Large intestine (tissue), 3 donors: ENCODE measurements at regions not wholly inside any gene's neighbourhood (a gene's known extent, or its start where the extent isn't known, plus 50 kb on each side); places are given as distances from the start of the nearest gene placed in this dataset.

ENCODE experiments used
- DNase-seq, 2 donors: peaks; one replicate each; pipeline versions ENCODE4 v3.0.0 to v3.0.0-alpha.2; 2013
- H3K27ac ChIP-seq: one replicate; pipeline ENCODE4 v1.5.1; 2013; ENCODE audit warnings: low read length
- H3K27me3 ChIP-seq: 2 replicates; pipeline ENCODE4 v1.6.1; 2013; ENCODE audit warnings: low read length; ENCODE audit not compliant: control insufficient read depth, insufficient read depth
- H3K36me3 ChIP-seq: 2 replicates; pipeline ENCODE4 v1.6.1; 2013; ENCODE audit warnings: low read length; ENCODE audit not compliant: control insufficient read depth, insufficient read depth
- H3K4me1 ChIP-seq: one replicate; pipeline ENCODE4 v1.6.1; 2013; ENCODE audit warnings: low read length; ENCODE audit not compliant: control insufficient read depth, insufficient read depth
- H3K4me3 ChIP-seq: one replicate; pipeline ENCODE4 v1.5.1; 2013; ENCODE audit warnings: low read length
- H3K9me3 ChIP-seq: one replicate; pipeline ENCODE4 v1.6.1; 2013; ENCODE audit warnings: mild to moderate bottlenecking, low read depth, low read length, moderate library complexity; ENCODE audit not compliant: control insufficient read depth
- WGBS: methylation state at CpG from one replicate; pipeline ENCODE4 v1.1.5; 2013; ENCODE audit warnings: low lambda C conversion rate; ENCODE audit not compliant: insufficient coverage; 5-methylcytosine and 5-hydroxymethylcytosine counted together

- H3K4me1 ChIP-seq = no peaks in the 10 kb centered on the region
- WGBS = 20% methylated on average over 1 of the region's 10 CpGs
- no peaks in the 10 kb centered on the region for H3K27me3 ChIP-seq
- H3K9me3 ChIP-seq = no peaks in the 10 kb centered on the region
- no peak for DNase-seq
- no peak overlapping the region for H3K4me3 ChIP-seq
- H3K27ac ChIP-seq = no peak overlapping the region
- H3K36me3 ChIP-seq = no peaks in the 10 kb centered on the region
Observed at GRCh38 chr10:129174232-129175014, 292.6 kb upstream of the MGMT start.

- H3K36me3 ChIP-seq = no peaks in the 10 kb centered on the region
- H3K4me1 ChIP-seq = no peaks in the 10 kb centered on the region
- no peak overlapping the region for H3K27ac ChIP-seq
- H3K9me3 ChIP-seq = no peaks in the 10 kb centered on the region
- 95% methylated on average over 3 of the region's 9 CpGs for WGBS
- H3K4me3 ChIP-seq = no peak overlapping the region
- no peaks in the 10 kb centered on the region for H3K27me3 ChIP-seq
- DNase-seq = no peak
Observed at GRCh38 chr10:129179245-129179971, 287.6 kb upstream of the MGMT start.

GRCh38 chr10:129179972-129180678, 286.9 kb upstream of the MGMT start:
- H3K36me3 ChIP-seq = no peaks in the 10 kb centered on the region
- H3K4me3 ChIP-seq = no peak overlapping the region
- no peaks in the 10 kb centered on the region for H3K27me3 ChIP-seq
- 83% methylated on average over 4 of the region's 11 CpGs for WGBS
- H3K9me3 ChIP-seq = no peaks in the 10 kb centered on the region
- DNase-seq = no peak
- H3K4me1 ChIP-seq = no peaks in the 10 kb centered on the region
- H3K27ac ChIP-seq = no peak overlapping the region

GRCh38 chr10:129184196-129184595, 282.8 kb upstream of the MGMT start:
- no CpG with 5 or more reads among the region's 7 CpGs for WGBS
- DNase-seq = no peak
- H3K4me1 ChIP-seq = no peaks in the 10 kb centered on the region

GRCh38 chr10:129187331-129187730, 279.7 kb upstream of the MGMT start:
- Histone ChIP-seq H3K9me3 (no peaks in the 10 kb centered on the region), H3K4me1 (no peaks in the 10 kb centered on the region), H3K27ac (no peak overlapping the region), H3K4me3 (no peak overlapping the region), H3K27me3 (no peaks in the 10 kb centered on the region), H3K36me3 (no peaks in the 10 kb centered on the region)
- WGBS = no CpG with 5 or more reads among the region's 2 CpGs
- DNase-seq = no peak

More at GRCh38 chr10:129184196-129184595, 282.8 kb upstream of the MGMT start:
- Histone ChIP-seq H3K27me3 (no peaks in the 10 kb centered on the region), H3K36me3 (no peaks in the 10 kb centered on the region), H3K9me3 (no peaks in the 10 kb centered on the region), H3K27ac (no peak overlapping the region), H3K4me3 (no peak overlapping the region)

- H3K4me3 ChIP-seq = no peak overlapping the region
- WGBS = no CpG with 5 or more reads among the region's 4 CpGs
- H3K9me3 ChIP-seq = no peaks in the 10 kb centered on the region
- H3K4me1 ChIP-seq = no peaks in the 10 kb centered on the region
- no peaks in the 10 kb centered on the region for H3K36me3 ChIP-seq
- DNase-seq = no peak
- no peaks in the 10 kb centered on the region for H3K27me3 ChIP-seq
- no peak overlapping the region for H3K27ac ChIP-seq
Observed at GRCh38 chr10:129191797-129192196, 275.2 kb upstream of the MGMT start.

GRCh38 chr10:129192344-129193128, 274.5 kb upstream of the MGMT start:
- H3K4me3 ChIP-seq = no peak overlapping the region
- no peak for DNase-seq
- WGBS = no CpG with 5 or more reads among the region's 11 CpGs
- H3K27me3 ChIP-seq = no peaks in the 10 kb centered on the region
- H3K27ac ChIP-seq = no peak overlapping the region
- H3K36me3 ChIP-seq = no peaks in the 10 kb centered on the region
- no peaks in the 10 kb centered on the region for H3K4me1 ChIP-seq
- no peaks in the 10 kb centered on the region for H3K9me3 ChIP-seq

GRCh38 chr10:129193148-129193547, 273.9 kb upstream of the MGMT start:
- WGBS = 100% methylated on average over 1 of the region's 12 CpGs
- Histone ChIP-seq H3K27ac (no peak overlapping the region), H3K36me3 (no peaks in the 10 kb centered on the region), H3K27me3 (no peaks in the 10 kb centered on the region), H3K4me3 (no peak overlapping the region), H3K9me3 (no peaks in the 10 kb centered on the region), H3K4me1 (no peaks in the 10 kb centered on the region)
- DNase-seq = no peak

GRCh38 chr10:129194181-129194870, 272.7 kb upstream of the MGMT start:
- WGBS = 78% methylated on average over 1 of the region's 3 CpGs
- Histone ChIP-seq H3K36me3 (no peaks in the 10 kb centered on the region), H3K4me1 (no peaks in the 10 kb centered on the region), H3K4me3 (no peak overlapping the region), H3K9me3 (no peaks in the 10 kb centered on the region), H3K27me3 (no peaks in the 10 kb centered on the region), H3K27ac (no peak overlapping the region)
- DNase-seq = no peak
